C4-2B (cell line): ENCODE measurements at regions not wholly inside any gene's neighbourhood (a gene's known extent, or its start where the extent isn't known, plus 50 kb on each side); places are given as distances from the start of the nearest gene placed in this dataset.

Experiments used
- H3K27ac ChIP-seq: fragments of 450-650 bp; 2 replicates; pipeline ENCODE4 v1.5.1; 2017
- CTCF ChIP-seq: fragments of 450-650 bp; conservative IDR thresholded peaks from 2 replicates; pipeline ENCODE4 v1.5.1; 2017; ENCODE audit warnings: mild to moderate bottlenecking
- ZFX ChIP-seq: fragments of 450-650 bp; IDR thresholded peaks from 2 replicates; pipeline ENCODE4 v1.6.1; 2017

- no peak overlapping the region for H3K27ac ChIP-seq
- TF ChIP-seq CTCF (no peak), ZFX (no peak)
These were observed 69.4 kb upstream of the VAV3 start for GRCh38 chr1:108034396-108034795.

- TF ChIP-seq CTCF (no peak), ZFX (no peak)
- H3K27ac ChIP-seq: no peak overlapping the region
These were observed 68.6 kb upstream of the VAV3 start for GRCh38 chr1:108033550-108033951.

GRCh38 chr1:108028841-108029388 is 63.9 kb upstream of the VAV3 start:
- no peak overlapping the region for H3K27ac ChIP-seq

GRCh38 chr1:108027389-108027788 is 62.4 kb upstream of the VAV3 start:
- H3K27ac ChIP-seq: no peak overlapping the region
- TF ChIP-seq CTCF (no peak), ZFX (no peak)

More at GRCh38 chr1:108028841-108029388, 63.9 kb upstream of the VAV3 start:
- no peak for TF ChIP-seq CTCF

GRCh38 chr1:108017698-108018097 is 52.7 kb upstream of the VAV3 start:
- no peak for TF ChIP-seq CTCF
- no peak for TF ChIP-seq ZFX
- H3K27ac ChIP-seq: no peak overlapping the region

GRCh38 chr1:108016451-108016920 is 51.5 kb upstream of the VAV3 start:
- no peak overlapping the region for H3K27ac ChIP-seq
- TF ChIP-seq ZFX (no peak), CTCF (no peak)
